ENCODE measurements at regions not wholly inside any gene's neighbourhood (a gene's known extent, or its start where the extent isn't known, plus 50 kb on each side); places are given as distances from the start of the nearest gene placed in this dataset.

DNA sequence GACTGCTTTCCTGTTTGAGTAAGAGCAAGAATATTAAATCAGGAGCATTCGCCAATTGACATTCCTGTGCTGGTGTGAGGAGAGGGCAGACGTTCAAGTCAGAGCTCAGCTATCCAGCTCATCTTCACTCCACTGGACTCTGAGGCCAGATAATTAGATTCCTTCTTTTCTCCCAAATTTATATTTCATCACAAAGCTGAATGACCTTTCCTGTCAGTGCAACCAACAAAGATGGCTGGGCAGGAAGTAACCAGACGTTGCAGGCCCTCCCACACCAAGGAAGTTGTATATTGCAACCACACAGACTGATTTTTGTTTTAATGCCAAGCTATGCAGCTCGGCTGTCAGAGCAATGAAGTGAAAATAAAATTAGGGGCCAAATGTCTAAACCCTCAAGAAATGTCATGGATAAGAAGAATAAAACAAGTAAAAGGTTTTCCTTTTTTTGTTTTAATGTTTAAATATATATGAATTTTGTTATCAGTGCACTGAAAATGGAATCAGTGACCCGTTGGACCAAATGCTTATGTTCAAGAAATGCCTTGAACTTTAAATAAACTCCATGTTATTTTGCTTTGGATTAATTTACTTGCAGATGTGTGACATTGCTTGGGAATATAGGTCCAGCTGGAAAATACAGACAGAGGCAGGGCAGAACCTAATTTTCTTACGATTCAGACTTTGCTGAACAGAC lies 578.9 kb upstream of the FAT1 start:
- no TSS peak for BruUV-seq (replicated peaks)
- no peak overlapping the region for H3K4me3 ChIP-seq (ENCODE audit: low read depth, low read length, poor library complexity, severe bottlenecking)
- H3K9me3 ChIP-seq (ENCODE audit: low read depth, low read length, poor library complexity, severe bottlenecking), result no peaks in the 10 kb centered on the region
- TF ChIP-seq EZH2 (IDR thresholded peaks at IDR 0.05; ENCODE audit: borderline replicate concordance, low read depth, low read length, poor library complexity, severe bottlenecking) (no peak), CTCF (conservative IDR thresholded peaks at IDR 0.05; ENCODE audit: low read depth, low read length) (no peak)
- intact Hi-C loops (cut with micrococcal nuclease; ENCODE audit: unreplicated experiment), result no loop called here
- peaks cover 13% of the 10 kb centered on the region for H3K27me3 ChIP-seq (replicated peaks; ENCODE audit: insufficient read depth, low read depth, low read length, poor library complexity)
- ChIA-PET POLR2A (ENCODE audit: low non-redundant PET) (no interaction called here), CTCF (no interaction called here)
- H3K36me3 ChIP-seq (ENCODE audit: insufficient read depth, low read length, poor library complexity, severe bottlenecking), result no peaks in the 10 kb centered on the region
- no peaks in the 10 kb centered on the region for H3K4me1 ChIP-seq (ENCODE audit: insufficient read depth, low read length, poor library complexity, severe bottlenecking)
- DNase-seq (ENCODE audit: low spot score), result no peak
- H3K27ac ChIP-seq (ENCODE audit: low read depth, low read length, poor library complexity, severe bottlenecking), result no peak overlapping the region

- intact Hi-C loops (cut with micrococcal nuclease; ENCODE audit: unreplicated experiment), result no loop called here
- ChIA-PET CTCF (no interaction called here), POLR2A (ENCODE audit: low non-redundant PET) (no interaction called here)
- BruUV-seq (replicated peaks), result no TSS peak
- H3K4me1 ChIP-seq (ENCODE audit: insufficient read depth, low read length, poor library complexity, severe bottlenecking), result no peaks in the 10 kb centered on the region
- no peak overlapping the region for H3K4me3 ChIP-seq (ENCODE audit: low read depth, low read length, poor library complexity, severe bottlenecking)
- TF ChIP-seq CTCF (conservative IDR thresholded peaks at IDR 0.05; ENCODE audit: low read depth, low read length) (no peak), EZH2 (IDR thresholded peaks at IDR 0.05; ENCODE audit: borderline replicate concordance, low read depth, low read length, poor library complexity, severe bottlenecking) (no peak)
- H3K27ac ChIP-seq (ENCODE audit: low read depth, low read length, poor library complexity, severe bottlenecking), result no peak overlapping the region
- H3K36me3 ChIP-seq (ENCODE audit: insufficient read depth, low read length, poor library complexity, severe bottlenecking), result no peaks in the 10 kb centered on the region
- peaks cover 18% of the 10 kb centered on the region for H3K27me3 ChIP-seq (replicated peaks; ENCODE audit: insufficient read depth, low read depth, low read length, poor library complexity)
- no peak for DNase-seq (ENCODE audit: low spot score)
- no peaks in the 10 kb centered on the region for H3K9me3 ChIP-seq (ENCODE audit: low read depth, low read length, poor library complexity, severe bottlenecking)
Measured at GRCh38 chr4:187304133-187304532, 580.5 kb upstream of the FAT1 start.

- ChIA-PET CTCF (no interaction called here), POLR2A (ENCODE audit: low non-redundant PET) (no interaction called here)
- BruUV-seq (replicated peaks), result no TSS peak
- H3K4me1 ChIP-seq (ENCODE audit: insufficient read depth, low read length, poor library complexity, severe bottlenecking), result no peaks in the 10 kb centered on the region
- no peak overlapping the region for H3K27ac ChIP-seq (ENCODE audit: low read depth, low read length, poor library complexity, severe bottlenecking)
- no peak for TF ChIP-seq CTCF (conservative IDR thresholded peaks at IDR 0.05; ENCODE audit: low read depth, low read length)
- no peak for TF ChIP-seq EZH2 (IDR thresholded peaks at IDR 0.05; ENCODE audit: borderline replicate concordance, low read depth, low read length, poor library complexity, severe bottlenecking)
- no peaks in the 10 kb centered on the region for H3K36me3 ChIP-seq (ENCODE audit: insufficient read depth, low read length, poor library complexity, severe bottlenecking)
- intact Hi-C loops (cut with micrococcal nuclease; ENCODE audit: unreplicated experiment), result no loop called here
- DNase-seq (ENCODE audit: low spot score), result no peak
- no peak overlapping the region for H3K4me3 ChIP-seq (ENCODE audit: low read depth, low read length, poor library complexity, severe bottlenecking)
- no peaks in the 10 kb centered on the region for H3K9me3 ChIP-seq (ENCODE audit: low read depth, low read length, poor library complexity, severe bottlenecking)
- H3K27me3 ChIP-seq (replicated peaks; ENCODE audit: insufficient read depth, low read depth, low read length, poor library complexity), result peaks cover 18% of the 10 kb centered on the region
Measured at GRCh38 chr4:187307131-187307530, 583.5 kb upstream of the FAT1 start.

Data from A673 (cell line).